Left ventricle myocardium inferior (tissue), 1 donor: ENCODE measurements at regions not wholly inside any gene's neighbourhood (a gene's known extent, or its start where the extent isn't known, plus 50 kb on each side); places are given as distances from the start of the nearest gene placed in this dataset.

Source experiments
- DNase-seq: peaks from one replicate; pipeline ENCODE4 v3.0.0-alpha.2; 2020
- H3K27ac ChIP-seq: fragments of 200-600 bp; replicated peaks from 2 replicates; pipeline ENCODE4 v1.8.0; 2021
- H3K27me3 ChIP-seq: fragments of 200-600 bp; 2 replicates; pipeline ENCODE4 v1.8.0; 2021; ENCODE audit warnings: low read depth
- H3K36me3 ChIP-seq: fragments of 200-600 bp; 2 replicates; pipeline ENCODE4 v1.8.0; 2021
- H3K4me1 ChIP-seq: fragments of 200-600 bp; 2 replicates; pipeline ENCODE4 v1.8.0; 2021
- H3K4me3 ChIP-seq: fragments of 200-600 bp; 2 replicates; pipeline ENCODE4 v1.8.0; 2021; ENCODE audit warnings: mild to moderate bottlenecking, moderate library complexity
- H3K9me3 ChIP-seq: fragments of 200-600 bp; replicated peaks from 2 replicates; pipeline ENCODE4 v1.8.0; 2021
- intact Hi-C: fragments of 100-400 bp; cut with micrococcal nuclease; formaldehyde crosslinking; loops from one replicate; pipeline ENCODE4 v1.11.0; 2022
- TF ChIP-seq, protein P1 (sequence below): fragments of 200-600 bp; IDR thresholded peaks from 2 replicates; pipeline ENCODE4 v1.8.0; 2021; ENCODE audit warnings: antibody characterized with exemption, mild to moderate bottlenecking, borderline replicate concordance
- donor health status: DM: no; HTN: yes; CAD: no; lungs with severe emphysema.

DNA sequence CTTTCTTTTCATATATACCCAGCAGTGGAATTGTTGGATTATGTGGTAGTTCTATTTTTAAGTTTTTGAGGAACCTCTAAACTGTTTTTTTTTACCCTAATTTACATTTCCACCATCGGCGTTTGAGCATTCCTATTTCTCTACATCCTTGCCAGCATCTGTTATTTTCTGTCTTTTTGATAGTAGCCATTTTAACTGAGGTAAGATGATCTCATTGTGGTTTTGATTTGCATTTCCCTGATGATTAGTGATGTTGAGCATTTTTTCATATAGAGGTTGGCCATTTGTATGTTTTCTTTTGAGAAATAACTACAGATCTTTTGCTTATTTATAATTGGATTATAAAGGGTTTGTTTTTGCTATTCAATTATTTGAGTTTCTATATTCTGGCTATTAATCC, 71.7 kb upstream of the TNC start:
- Histone ChIP-seq H3K9me3 (peaks cover 22% of the 10 kb centered on the region), H3K36me3 (no peaks in the 10 kb centered on the region), H3K27ac (no peak overlapping the region), H3K4me3 (no peak overlapping the region), H3K27me3 (no peaks in the 10 kb centered on the region), H3K4me1 (no peaks in the 10 kb centered on the region)
- TF ChIP-seq, protein P1, sequence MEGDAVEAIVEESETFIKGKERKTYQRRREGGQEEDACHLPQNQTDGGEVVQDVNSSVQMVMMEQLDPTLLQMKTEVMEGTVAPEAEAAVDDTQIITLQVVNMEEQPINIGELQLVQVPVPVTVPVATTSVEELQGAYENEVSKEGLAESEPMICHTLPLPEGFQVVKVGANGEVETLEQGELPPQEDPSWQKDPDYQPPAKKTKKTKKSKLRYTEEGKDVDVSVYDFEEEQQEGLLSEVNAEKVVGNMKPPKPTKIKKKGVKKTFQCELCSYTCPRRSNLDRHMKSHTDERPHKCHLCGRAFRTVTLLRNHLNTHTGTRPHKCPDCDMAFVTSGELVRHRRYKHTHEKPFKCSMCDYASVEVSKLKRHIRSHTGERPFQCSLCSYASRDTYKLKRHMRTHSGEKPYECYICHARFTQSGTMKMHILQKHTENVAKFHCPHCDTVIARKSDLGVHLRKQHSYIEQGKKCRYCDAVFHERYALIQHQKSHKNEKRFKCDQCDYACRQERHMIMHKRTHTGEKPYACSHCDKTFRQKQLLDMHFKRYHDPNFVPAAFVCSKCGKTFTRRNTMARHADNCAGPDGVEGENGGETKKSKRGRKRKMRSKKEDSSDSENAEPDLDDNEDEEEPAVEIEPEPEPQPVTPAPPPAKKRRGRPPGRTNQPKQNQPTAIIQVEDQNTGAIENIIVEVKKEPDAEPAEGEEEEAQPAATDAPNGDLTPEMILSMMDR, result no peak
- intact Hi-C loops, result no loop called here
- DNase-seq, result no peak

GRCh38 chr9:115191667-115192066, 73.7 kb upstream of the TNC start:
- no peak for DNase-seq
- Histone ChIP-seq H3K9me3 (peaks cover 29% of the 10 kb centered on the region), H3K4me1 (no peaks in the 10 kb centered on the region), H3K4me3 (no peak overlapping the region), H3K36me3 (no peaks in the 10 kb centered on the region), H3K27ac (no peak overlapping the region), H3K27me3 (no peaks in the 10 kb centered on the region)
- intact Hi-C loops, result no loop called here
- TF ChIP-seq, protein P1, result no peak

GRCh38 chr9:115192280-115192679, 74.3 kb upstream of the TNC start:
- no peak for DNase-seq
- H3K4me1 ChIP-seq, result no peaks in the 10 kb centered on the region
- H3K27me3 ChIP-seq, result no peaks in the 10 kb centered on the region
- H3K4me3 ChIP-seq, result no peak overlapping the region
- no peak overlapping the region for H3K27ac ChIP-seq
- intact Hi-C loops, result no loop called here
- no peaks in the 10 kb centered on the region for H3K36me3 ChIP-seq
- TF ChIP-seq, protein P1, result no peak
- H3K9me3 ChIP-seq, result peaks cover 29% of the 10 kb centered on the region

DNA sequence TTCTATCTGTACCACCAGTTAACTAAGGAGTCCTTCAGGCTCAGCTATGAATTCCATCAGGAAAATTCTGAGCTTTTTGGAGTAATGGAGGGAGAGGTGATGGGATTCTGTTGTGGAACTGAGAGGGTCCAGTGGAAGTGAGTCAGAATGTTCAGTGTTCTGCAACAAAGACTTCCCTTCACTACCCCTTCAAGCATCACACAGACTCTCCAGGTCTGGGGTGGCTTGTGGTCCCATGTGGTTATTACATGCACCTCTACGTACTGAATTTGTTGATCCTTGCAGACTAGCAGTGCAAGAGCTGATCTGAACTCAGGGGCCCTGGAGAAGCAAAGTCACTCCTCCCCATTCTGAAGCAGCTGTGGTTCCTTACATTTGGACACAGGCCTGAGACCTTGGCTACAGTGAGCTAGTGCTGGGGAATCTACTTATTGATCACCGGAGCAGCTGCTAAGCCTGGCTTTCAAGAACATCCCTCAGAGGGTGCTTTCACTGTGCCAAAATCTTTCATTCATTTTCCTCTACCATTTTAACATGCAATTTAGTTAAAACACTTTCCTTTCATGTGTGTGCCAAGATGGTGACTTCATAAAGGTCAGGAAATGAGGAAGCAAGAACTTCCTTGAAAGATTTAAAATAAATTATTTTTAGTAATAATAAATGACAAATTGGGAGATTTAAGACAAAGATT, 75.0 kb upstream of the TNC start:
- H3K4me1 ChIP-seq, result no peaks in the 10 kb centered on the region
- H3K36me3 ChIP-seq, result no peaks in the 10 kb centered on the region
- H3K4me3 ChIP-seq, result no peak overlapping the region
- H3K9me3 ChIP-seq, result peaks cover 29% of the 10 kb centered on the region
- TF ChIP-seq, protein P1, result no peak
- no peak overlapping the region for H3K27ac ChIP-seq
- intact Hi-C loops, result no loop called here
- H3K27me3 ChIP-seq, result peaks cover 1% of the 10 kb centered on the region
- no peak for DNase-seq

GRCh38 chr9:115193777-115194176, 75.8 kb upstream of the TNC start:
- TF ChIP-seq, protein P1, result no peak
- peaks cover 29% of the 10 kb centered on the region for H3K9me3 ChIP-seq
- no peak for DNase-seq
- intact Hi-C loops, result no loop called here
- H3K27me3 ChIP-seq, result peaks cover 4% of the 10 kb centered on the region
- no peak overlapping the region for H3K27ac ChIP-seq
- no peaks in the 10 kb centered on the region for H3K36me3 ChIP-seq
- no peaks in the 10 kb centered on the region for H3K4me1 ChIP-seq
- H3K4me3 ChIP-seq, result no peak overlapping the region
